ENCODE measurements at regions not wholly inside any gene's neighbourhood (a gene's known extent, or its start where the extent isn't known, plus 50 kb on each side); places are given as distances from the start of the nearest gene placed in this dataset.

- no peak overlapping the region for H3K4me3 ChIP-seq (ENCODE audit: low read length)
- no peak for TF ChIP-seq CTCF (IDR thresholded peaks at IDR 0.05; ENCODE audit: insufficient read depth, low read depth, low read length, missing control alignments)
- DNase-seq (ENCODE audit: low read depth) = no peak
These were observed 61.9 kb upstream of the ATP1A1 start for GRCh38 chr1:116311193-116311592.

- TF ChIP-seq CTCF (IDR thresholded peaks at IDR 0.05; ENCODE audit: insufficient read depth, low read depth, low read length, missing control alignments) = no peak
- DNase-seq (ENCODE audit: low read depth) = peak; percentile 70
These were observed 61.0 kb upstream of the ATP1A1 start for GRCh38 chr1:116311756-116312680.

GRCh38 chr1:116312681-116313069 lies 60.4 kb upstream of the ATP1A1 start:
- TF ChIP-seq CTCF (IDR thresholded peaks at IDR 0.05; ENCODE audit: insufficient read depth, low read depth, low read length, missing control alignments) = no peak
- no peak for DNase-seq (ENCODE audit: low read depth)
- no peak overlapping the region for H3K4me3 ChIP-seq (ENCODE audit: low read length)

More at GRCh38 chr1:116311756-116312680, 61.0 kb upstream of the ATP1A1 start:
- H3K4me3 ChIP-seq (ENCODE audit: low read length) = no peak overlapping the region

GRCh38 chr1:116313776-116314175 lies 59.3 kb upstream of the ATP1A1 start:
- no peak for DNase-seq (ENCODE audit: low read depth)
- no peak for TF ChIP-seq CTCF (IDR thresholded peaks at IDR 0.05; ENCODE audit: insufficient read depth, low read depth, low read length, missing control alignments)

GRCh38 chr1:116314305-116314919 lies 58.6 kb upstream of the ATP1A1 start:
- peak; percentile 13 for DNase-seq (ENCODE audit: low read depth)
- H3K4me3 ChIP-seq (ENCODE audit: low read length) = no peak overlapping the region
- no peak for TF ChIP-seq CTCF (IDR thresholded peaks at IDR 0.05; ENCODE audit: insufficient read depth, low read depth, low read length, missing control alignments)

More at GRCh38 chr1:116313776-116314175, 59.3 kb upstream of the ATP1A1 start:
- no peak overlapping the region for H3K4me3 ChIP-seq (ENCODE audit: low read length)

- DNase-seq (ENCODE audit: low read depth) = no peak
- TF ChIP-seq CTCF (IDR thresholded peaks at IDR 0.05; ENCODE audit: insufficient read depth, low read depth, low read length, missing control alignments) = no peak
- H3K4me3 ChIP-seq (ENCODE audit: low read length) = no peak overlapping the region
These were observed 56.7 kb upstream of the ATP1A1 start for GRCh38 chr1:116316373-116316772.

All from epithelial cell of esophagus (primary cell).